ENCODE measurements at regions not wholly inside any gene's neighbourhood (a gene's known extent, or its start where the extent isn't known, plus 50 kb on each side); places are given as distances from the start of the nearest gene placed in this dataset.

DNA sequence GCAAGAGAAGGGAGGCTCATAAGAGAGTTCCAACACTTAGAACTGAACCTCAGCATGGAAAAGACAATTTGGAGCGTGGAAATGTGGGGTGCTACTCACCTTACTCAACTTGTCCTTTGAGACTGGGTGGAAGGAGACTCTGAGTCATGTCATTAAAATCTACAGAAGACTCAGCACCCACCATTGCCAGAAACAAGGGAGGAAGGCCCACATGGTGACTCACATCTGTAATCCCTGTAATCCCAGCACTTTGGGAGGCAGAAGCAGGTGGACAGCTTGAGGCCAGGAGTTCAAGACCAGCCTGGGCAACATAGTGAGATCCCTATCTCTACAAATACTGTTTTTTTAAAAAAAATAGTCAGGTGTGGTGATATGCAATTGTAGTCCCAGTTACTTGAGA is 161.9 kb upstream of the UBE3A start:
- no peak for TF ChIP-seq POLR2A (IDR thresholded peaks at IDR 0.05)
- TF ChIP-seq, protein P1, sequence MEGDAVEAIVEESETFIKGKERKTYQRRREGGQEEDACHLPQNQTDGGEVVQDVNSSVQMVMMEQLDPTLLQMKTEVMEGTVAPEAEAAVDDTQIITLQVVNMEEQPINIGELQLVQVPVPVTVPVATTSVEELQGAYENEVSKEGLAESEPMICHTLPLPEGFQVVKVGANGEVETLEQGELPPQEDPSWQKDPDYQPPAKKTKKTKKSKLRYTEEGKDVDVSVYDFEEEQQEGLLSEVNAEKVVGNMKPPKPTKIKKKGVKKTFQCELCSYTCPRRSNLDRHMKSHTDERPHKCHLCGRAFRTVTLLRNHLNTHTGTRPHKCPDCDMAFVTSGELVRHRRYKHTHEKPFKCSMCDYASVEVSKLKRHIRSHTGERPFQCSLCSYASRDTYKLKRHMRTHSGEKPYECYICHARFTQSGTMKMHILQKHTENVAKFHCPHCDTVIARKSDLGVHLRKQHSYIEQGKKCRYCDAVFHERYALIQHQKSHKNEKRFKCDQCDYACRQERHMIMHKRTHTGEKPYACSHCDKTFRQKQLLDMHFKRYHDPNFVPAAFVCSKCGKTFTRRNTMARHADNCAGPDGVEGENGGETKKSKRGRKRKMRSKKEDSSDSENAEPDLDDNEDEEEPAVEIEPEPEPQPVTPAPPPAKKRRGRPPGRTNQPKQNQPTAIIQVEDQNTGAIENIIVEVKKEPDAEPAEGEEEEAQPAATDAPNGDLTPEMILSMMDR (IDR thresholded peaks at IDR 0.05), result no peak

All from body of pancreas (tissue), 4 donors.